HG03097 (cell line): ENCODE measurements at regions not wholly inside any gene's neighbourhood (a gene's known extent, or its start where the extent isn't known, plus 50 kb on each side); places are given as distances from the start of the nearest gene placed in this dataset.
"Not testable (repeated sequence)": the region's sequence is repeated elsewhere in the genome, so short reads cannot be mapped to it uniquely, and the experiment has no call there.

ENCODE experiments used
- ATAC-seq: cut with Tn5 transposase; IDR thresholded peaks from one replicate; pipeline ENCODE4 v1.9.1; 2021; ENCODE audit not compliant: unreplicated experiment, low FRiP score

GRCh38 chr1:118828038-118828437 is 160.1 kb downstream of the TBX15 start:
- no peak for ATAC-seq

GRCh38 chr1:118827636-118828035 is 160.5 kb downstream of the TBX15 start:
- no peak for ATAC-seq

- no peak for ATAC-seq
Measured at GRCh38 chr1:118827207-118827606, 160.9 kb downstream of the TBX15 start.

GRCh38 chr1:118826669-118827068 is 161.5 kb downstream of the TBX15 start:
- no peak for ATAC-seq

- no peak for ATAC-seq
Measured at GRCh38 chr1:118825619-118826018, 162.5 kb downstream of the TBX15 start.

GRCh38 chr1:118821801-118822200 is 166.3 kb downstream of the TBX15 start:
- ATAC-seq: no peak

- no peak for ATAC-seq
Measured at GRCh38 chr1:118820864-118821263, 167.3 kb downstream of the TBX15 start.

GRCh38 chr1:118815909-118816308 is 172.2 kb downstream of the TBX15 start:
- no peak for ATAC-seq

- ATAC-seq: no peak
Measured at GRCh38 chr1:118812555-118812954, 175.6 kb downstream of the TBX15 start.

GRCh38 chr1:118811156-118811555 is 177.0 kb downstream of the TBX15 start:
- no peak for ATAC-seq

- no peak for ATAC-seq
Measured at GRCh38 chr1:118809586-118809985, 178.6 kb downstream of the TBX15 start.

- not testable (repeated sequence) for ATAC-seq
Measured at GRCh38 chr1:118803128-118803527, 185.0 kb downstream of the TBX15 start.

- no peak for ATAC-seq
Measured at GRCh38 chr1:118791094-118791691, 196.9 kb downstream of the TBX15 start.

- no peak for ATAC-seq
Measured at GRCh38 chr1:118788463-118788862, 199.7 kb downstream of the TBX15 start.

GRCh38 chr1:118786454-118787155 is 201.5 kb downstream of the TBX15 start:
- ATAC-seq: no peak

GRCh38 chr1:118785246-118785645 is 202.9 kb downstream of the TBX15 start:
- no peak for ATAC-seq

- no peak for ATAC-seq
Measured at GRCh38 chr1:118783095-118783758, 204.9 kb downstream of the TBX15 start.

- ATAC-seq: no peak
Measured at GRCh38 chr1:118773656-118774055, 214.5 kb downstream of the TBX15 start.

- no peak for ATAC-seq
Measured at GRCh38 chr1:118767971-118768370, 220.2 kb downstream of the TBX15 start.

- no peak for ATAC-seq
Measured at GRCh38 chr1:118753976-118754375, 234.2 kb downstream of the TBX15 start.

- ATAC-seq: no peak
Measured at GRCh38 chr1:118751166-118751565, 237.0 kb downstream of the TBX15 start.

- ATAC-seq: no peak
Measured at GRCh38 chr1:118744420-118744819, 243.7 kb downstream of the TBX15 start.
